Limb (tissue), 2 donors: ENCODE measurements at regions not wholly inside any gene's neighbourhood (a gene's known extent, or its start where the extent isn't known, plus 50 kb on each side); places are given as distances from the start of the nearest gene placed in this dataset.

Source experiments
- DNase-seq, 2 donors: peaks; one replicate each; pipeline ENCODE4 v3.0.0-alpha.2; 2016; ENCODE audit errors: extremely low spot score in 2 of 2

GRCh38 chr15:96066126-96066525, 264.4 kb upstream of the NR2F2 start:
- no peak for DNase-seq

- no peak for DNase-seq
Measured at GRCh38 chr15:96066852-96067495, 263.5 kb upstream of the NR2F2 start.

GRCh38 chr15:96067677-96068076, 262.8 kb upstream of the NR2F2 start:
- DNase-seq: no peak

GRCh38 chr15:96068897-96069296, 261.6 kb upstream of the NR2F2 start:
- no peak for DNase-seq

GRCh38 chr15:96070636-96071035, 259.9 kb upstream of the NR2F2 start:
- DNase-seq: no peak

GRCh38 chr15:96072821-96073220, 257.7 kb upstream of the NR2F2 start:
- DNase-seq: no peak

GRCh38 chr15:96073908-96074307, 256.6 kb upstream of the NR2F2 start:
- DNase-seq: no peak

- DNase-seq: no peak
Measured at GRCh38 chr15:96075895-96076294, 254.6 kb upstream of the NR2F2 start.

- no peak for DNase-seq
Measured at GRCh38 chr15:96076350-96076749, 254.2 kb upstream of the NR2F2 start.

GRCh38 chr15:96079041-96079440, 251.5 kb upstream of the NR2F2 start:
- no peak for DNase-seq

GRCh38 chr15:96079882-96080281, 250.6 kb upstream of the NR2F2 start:
- no peak for DNase-seq

- DNase-seq: no peak
Measured at GRCh38 chr15:96086164-96086563, 244.3 kb upstream of the NR2F2 start.

- no peak for DNase-seq
Measured at GRCh38 chr15:96087180-96087884, 243.2 kb upstream of the NR2F2 start.

- no peak for DNase-seq
Measured at GRCh38 chr15:96088650-96089049, 241.8 kb upstream of the NR2F2 start.

GRCh38 chr15:96089405-96090058, 241.0 kb upstream of the NR2F2 start:
- no peak for DNase-seq

- no peak for DNase-seq
Measured at GRCh38 chr15:96092186-96092585, 238.3 kb upstream of the NR2F2 start.

GRCh38 chr15:96093063-96093462, 237.4 kb upstream of the NR2F2 start:
- DNase-seq: no peak

- no peak for DNase-seq
Measured at GRCh38 chr15:96097661-96098060, 232.8 kb upstream of the NR2F2 start.

- no peak for DNase-seq
Measured at GRCh38 chr15:96102631-96103030, 227.9 kb upstream of the NR2F2 start.

- no peak for DNase-seq
Measured at GRCh38 chr15:96106181-96106580, 224.3 kb upstream of the NR2F2 start.

GRCh38 chr15:96106628-96107027, 223.9 kb upstream of the NR2F2 start:
- DNase-seq: no peak

- DNase-seq: no peak
Measured at GRCh38 chr15:96107916-96108315, 222.6 kb upstream of the NR2F2 start.

GRCh38 chr15:96108405-96108804, 222.1 kb upstream of the NR2F2 start:
- DNase-seq: no peak
